ENCODE measurements at regions not wholly inside any gene's neighbourhood (a gene's known extent, or its start where the extent isn't known, plus 50 kb on each side); places are given as distances from the start of the nearest gene placed in this dataset.

GRCh38 chr1:177784409-177784808 is 185.4 kb downstream of the SEC16B start:
- intact Hi-C loops (cut with DNase I; ENCODE audit: low total_unique reads), result no loop called here
- no peak overlapping the region for H3K4me3 ChIP-seq (ENCODE audit: low read depth, poor library complexity, severe bottlenecking)
- DNase-seq (ENCODE audit: low spot score in 2 of 2), result no peak
- TF ChIP-seq CTCF (IDR thresholded peaks at IDR 0.05) (no peak), POLR2A (IDR thresholded peaks at IDR 0.05) (no peak)
- WGBS, 2 donors, result 65 to 85% methylated on average over 1 of the region's 1 CpG

- 59 to 69% methylated on average over 4 of the region's 4 CpGs for WGBS, 2 donors
- DNase-seq (ENCODE audit: low spot score in 2 of 2), result no peak
- no peak overlapping the region for H3K4me3 ChIP-seq (ENCODE audit: low read depth, poor library complexity, severe bottlenecking)
- intact Hi-C loops (cut with DNase I; ENCODE audit: low total_unique reads), result no loop called here
- TF ChIP-seq CTCF (IDR thresholded peaks at IDR 0.05) (no peak), POLR2A (IDR thresholded peaks at IDR 0.05) (no peak)
These were observed 186.8 kb downstream of the SEC16B start for GRCh38 chr1:177783051-177783450.

GRCh38 chr1:177780096-177780700 is 189.7 kb downstream of the SEC16B start:
- TF ChIP-seq POLR2A (IDR thresholded peaks at IDR 0.05) (no peak), CTCF (IDR thresholded peaks at IDR 0.05) (no peak)
- intact Hi-C loops (cut with DNase I; ENCODE audit: low total_unique reads), result no loop called here
- no peak for DNase-seq (ENCODE audit: low spot score in 2 of 2)
- H3K4me3 ChIP-seq (ENCODE audit: low read depth, poor library complexity, severe bottlenecking), result no peak overlapping the region
- WGBS, 2 donors, result 25 to 27% methylated on average over 5 of the region's 5 CpGs

GRCh38 chr1:177779166-177779965 is 190.5 kb downstream of the SEC16B start:
- DNase-seq (ENCODE audit: low spot score in 2 of 2), result no peak
- WGBS, 2 donors, result 62 to 73% methylated on average over 10 of the region's 10 CpGs
- H3K4me3 ChIP-seq (ENCODE audit: low read depth, poor library complexity, severe bottlenecking), result no peak overlapping the region
- TF ChIP-seq POLR2A (IDR thresholded peaks at IDR 0.05), result no peak
- TF ChIP-seq CTCF (IDR thresholded peaks at IDR 0.05), result no peak
- intact Hi-C loops (cut with DNase I; ENCODE audit: low total_unique reads), result no loop called here

GRCh38 chr1:177775924-177776323 is 193.9 kb downstream of the SEC16B start:
- DNase-seq (ENCODE audit: low spot score in 2 of 2), result no peak
- WGBS, 2 donors, result 68 to 69% methylated on average over 4 of the region's 4 CpGs
- H3K4me3 ChIP-seq (ENCODE audit: low read depth, poor library complexity, severe bottlenecking), result no peak overlapping the region
- TF ChIP-seq POLR2A (IDR thresholded peaks at IDR 0.05) (no peak), CTCF (IDR thresholded peaks at IDR 0.05) (no peak)
- intact Hi-C loops (cut with DNase I; ENCODE audit: low total_unique reads), result no loop called here
